ENCODE measurements at regions not wholly inside any gene's neighbourhood (a gene's known extent, or its start where the extent isn't known, plus 50 kb on each side); places are given as distances from the start of the nearest gene placed in this dataset.

- no peak for DNase-seq (ENCODE audit: low read depth in 2 of 2)
Measured at GRCh38 chr12:41891226-41891625, 253.4 kb downstream of the GXYLT1 start.

GRCh38 chr12:41888285-41888684 lies 256.4 kb downstream of the GXYLT1 start:
- no peak for DNase-seq (ENCODE audit: low read depth in 2 of 2)

GRCh38 chr12:41881891-41882805 lies 262.5 kb downstream of the GXYLT1 start:
- DNase-seq (ENCODE audit: low read depth in 2 of 2), result no peak

GRCh38 chr12:41869432-41869831 lies 275.2 kb downstream of the GXYLT1 start:
- no peak for DNase-seq (ENCODE audit: low read depth in 2 of 2)

GRCh38 chr12:41866878-41867430 lies 277.7 kb downstream of the GXYLT1 start:
- DNase-seq (ENCODE audit: low read depth in 2 of 2), result no peak

- no peak for DNase-seq (ENCODE audit: low read depth in 2 of 2)
Measured at GRCh38 chr12:41856228-41856627, 288.4 kb downstream of the GXYLT1 start.

GRCh38 chr12:41850046-41850445 lies 294.6 kb downstream of the GXYLT1 start:
- DNase-seq (ENCODE audit: low read depth in 2 of 2), result no peak

GRCh38 chr12:41846718-41847117 lies 298.0 kb downstream of the GXYLT1 start:
- DNase-seq (ENCODE audit: low read depth in 2 of 2), result no peak

- DNase-seq (ENCODE audit: low read depth in 2 of 2), result no peak
Measured at GRCh38 chr12:41836416-41836815, 308.3 kb downstream of the GXYLT1 start.

- DNase-seq (ENCODE audit: low read depth in 2 of 2), result no peak
Measured at GRCh38 chr12:41835556-41835955, 309.1 kb downstream of the GXYLT1 start.

GRCh38 chr12:41819948-41820347 lies 324.7 kb downstream of the GXYLT1 start:
- DNase-seq (ENCODE audit: low read depth in 2 of 2), result no peak

- no peak for DNase-seq (ENCODE audit: low read depth in 2 of 2)
Measured at GRCh38 chr12:41804026-41804425, 340.6 kb downstream of the GXYLT1 start.

- no peak for DNase-seq (ENCODE audit: low read depth in 2 of 2)
Measured at GRCh38 chr12:41802803-41803202, 341.9 kb downstream of the GXYLT1 start.

GRCh38 chr12:41801261-41801660 lies 343.4 kb downstream of the GXYLT1 start:
- DNase-seq (ENCODE audit: low read depth in 2 of 2), result no peak

GRCh38 chr12:41799671-41800070 lies 345.0 kb downstream of the GXYLT1 start:
- DNase-seq (ENCODE audit: low read depth in 2 of 2), result no peak

GRCh38 chr12:41795910-41796309 lies 348.8 kb downstream of the GXYLT1 start:
- no peak for DNase-seq (ENCODE audit: low read depth in 2 of 2)

GRCh38 chr12:41795051-41795600 lies 349.5 kb downstream of the GXYLT1 start:
- no peak for DNase-seq (ENCODE audit: low read depth in 2 of 2)

GRCh38 chr12:41794336-41794735 lies 350.3 kb downstream of the GXYLT1 start:
- DNase-seq (ENCODE audit: low read depth in 2 of 2), result no peak

- DNase-seq (ENCODE audit: low read depth in 2 of 2), result no peak
Measured at GRCh38 chr12:41784957-41785356, 359.7 kb downstream of the GXYLT1 start.

GRCh38 chr12:41778934-41779333 lies 365.7 kb downstream of the GXYLT1 start:
- no peak for DNase-seq (ENCODE audit: low read depth in 2 of 2)

- no peak for DNase-seq (ENCODE audit: low read depth in 2 of 2)
Measured at GRCh38 chr12:41777064-41777790, 367.4 kb downstream of the GXYLT1 start.

GRCh38 chr12:41772478-41772877 lies 372.2 kb downstream of the GXYLT1 start:
- DNase-seq (ENCODE audit: low read depth in 2 of 2), result no peak

Data from stimulated activated CD8-positive, alpha-beta memory T cell treated with anti-CD3 and anti-CD28 coated beads, Interleukin-7, amount 100 ng/mL, for 1 hour (primary cell).